GM23338 (cell line): ENCODE measurements at regions not wholly inside any gene's neighbourhood (a gene's known extent, or its start where the extent isn't known, plus 50 kb on each side); places are given as distances from the start of the nearest gene placed in this dataset.

Experiments
- ATAC-seq: fragments of 200-7000 bp; cut with Tn5 transposase; 3 replicates; pipeline ENCODE4 v1.9.1; 2020
- DNase-seq: peaks from one replicate; pipeline ENCODE4 v3.0.0-alpha.2; 2015; ENCODE audit warnings: low spot score
- H2AFZ ChIP-seq: fragments of 200-600 bp; sonication (generic); 2 replicates; pipeline ENCODE4 v1.8.0; 2016; ENCODE audit warnings: antibody characterized with exemption, mild to moderate bottlenecking, moderate library complexity
- H3F3A ChIP-seq: fragments of 200-600 bp; sonication (generic); replicated peaks from 2 replicates; pipeline ENCODE4 v1.8.0; 2017; ENCODE audit warnings: antibody characterized with exemption, mixed run types, low read depth
- H3K27ac ChIP-seq: fragments of 200-600 bp; sonication (generic); 2 replicates; pipeline ENCODE4 v1.6.1; 2016; ENCODE audit warnings: low read depth
- H3K27me3 ChIP-seq: fragments of 200-600 bp; sonication (generic); 2 replicates; pipeline ENCODE4 v1.8.0; 2016; ENCODE audit warnings: mild to moderate bottlenecking, mixed run types, moderate library complexity; ENCODE audit not compliant: insufficient read depth
- H3K36me3 ChIP-seq: fragments of 200-600 bp; sonication (generic); 2 replicates; pipeline ENCODE4 v1.8.0; 2016; ENCODE audit warnings: mild to moderate bottlenecking; ENCODE audit not compliant: insufficient read depth
- H3K4me1 ChIP-seq: fragments of 200-600 bp; sonication (generic); 2 replicates; pipeline ENCODE4 v1.8.0; 2016; ENCODE audit warnings: mild to moderate bottlenecking, moderate library complexity; ENCODE audit not compliant: insufficient read depth
- H3K4me2 ChIP-seq: fragments of 200-600 bp; sonication (generic); 2 replicates; pipeline ENCODE4 v1.7.1; 2017; ENCODE audit warnings: mixed run types
- H3K4me3 ChIP-seq: fragments of 200-600 bp; sonication (generic); 2 replicates; pipeline ENCODE4 v1.6.1; 2016; ENCODE audit warnings: mixed run types
- H3K79me2 ChIP-seq: fragments of 200-600 bp; sonication (generic); replicated peaks from 2 replicates; pipeline ENCODE4 v1.8.0; 2017; ENCODE audit warnings: mild to moderate bottlenecking; ENCODE audit not compliant: insufficient read depth
- H3K9me2 ChIP-seq: fragments of 200-600 bp; sonication (generic); 2 replicates; pipeline ENCODE4 v1.8.0; 2017; ENCODE audit not compliant: insufficient read depth
- H4K20me1 ChIP-seq: fragments of 200-600 bp; sonication (generic); replicated peaks from 2 replicates; pipeline ENCODE4 v1.8.0; 2017; ENCODE audit warnings: mild to moderate bottlenecking; ENCODE audit not compliant: insufficient read depth
- H3K27ac Mint-ChIP-seq: 2 replicates; pipeline ENCODE4 v1.8.0; 2020; ENCODE audit warnings: inconsistent platforms, mild to moderate bottlenecking, moderate library complexity, mixed read lengths
- H3K27me3 Mint-ChIP-seq: 3 replicates; pipeline ENCODE4 v1.8.0; 2022; ENCODE audit warnings: low read depth, mild to moderate bottlenecking, moderate library complexity, mixed read lengths, inconsistent platforms; ENCODE audit not compliant: insufficient read depth, poor library complexity
- H3K36me3 Mint-ChIP-seq: 3 replicates; pipeline ENCODE4 v1.8.0; 2021; ENCODE audit warnings: low read depth, mild to moderate bottlenecking, inconsistent platforms, moderate library complexity, mixed read lengths
- H3K4me1 Mint-ChIP-seq: 3 replicates; pipeline ENCODE4 v1.8.0; 2020; ENCODE audit warnings: mild to moderate bottlenecking, inconsistent platforms, mixed read lengths
- H3K4me3 Mint-ChIP-seq: 3 replicates; pipeline ENCODE4 v1.8.0; 2021; ENCODE audit warnings: moderate library complexity, mild to moderate bottlenecking, inconsistent platforms, mixed read lengths
- H3K9me3 Mint-ChIP-seq: 3 replicates; pipeline ENCODE4 v1.8.0; 2020; ENCODE audit warnings: moderate library complexity, mild to moderate bottlenecking, inconsistent platforms, mixed read lengths
- ETS1 ChIP-seq: IDR thresholded peaks from 2 replicates; pipeline ENCODE4 v1.6.1; 2016; ENCODE audit warnings: antibody characterized with exemption
- EZH2 ChIP-seq: fragments of 200-600 bp; sonication (generic); IDR thresholded peaks from one replicate; pipeline ENCODE4 v1.8.0; 2017; ENCODE audit warnings: antibody characterized with exemption, mild to moderate bottlenecking, low read depth; ENCODE audit not compliant: unreplicated experiment
- EZH2phosphoT487 ChIP-seq: fragments of 200-600 bp; sonication (generic); IDR thresholded peaks from one replicate; pipeline ENCODE4 v1.8.1; 2018; ENCODE audit warnings: antibody characterized with exemption; ENCODE audit not compliant: unreplicated experiment
- JUNB ChIP-seq: IDR thresholded peaks from one replicate; pipeline ENCODE4 v1.6.1; 2016; ENCODE audit warnings: antibody characterized with exemption; ENCODE audit not compliant: unreplicated experiment
- NANOG ChIP-seq: IDR thresholded peaks from 2 replicates; pipeline ENCODE4 v1.6.1; 2016; ENCODE audit warnings: antibody characterized with exemption, borderline replicate concordance
- POLR2AphosphoS5 ChIP-seq: IDR thresholded peaks from 2 replicates; pipeline ENCODE4 v1.6.1; 2016; ENCODE audit warnings: antibody characterized with exemption, low read depth
- ZNF331 ChIP-seq: fragments of 250-450 bp; sonication (Bioruptor Pico); IDR thresholded peaks from 2 replicates; pipeline ENCODE4 v1.5.0; 2020; ENCODE audit warnings: low read depth, mild to moderate bottlenecking, moderate library complexity
- TF ChIP-seq, protein P1 (sequence below): fragments of 250-450 bp; sonication (Bioruptor Pico); IDR thresholded peaks from 2 replicates; pipeline ENCODE4 v1.5.0; 2020; ENCODE audit warnings: mild to moderate bottlenecking, moderate library complexity
- TF ChIP-seq, protein P2 (sequence below), 2 experiments: fragments of 200-600 bp in 1 of 2; sonication (generic) in 1 of 2; conservative IDR thresholded peaks; 2 replicates each; pipeline versions ENCODE4 v1.5.1 to v1.6.1; 2016 to 2017; ENCODE audit warnings: antibody characterized with exemption in 2 of 2, low read depth in 2 of 2, mild to moderate bottlenecking in 2 of 2, moderate library complexity in 1 of 2

DNA sequence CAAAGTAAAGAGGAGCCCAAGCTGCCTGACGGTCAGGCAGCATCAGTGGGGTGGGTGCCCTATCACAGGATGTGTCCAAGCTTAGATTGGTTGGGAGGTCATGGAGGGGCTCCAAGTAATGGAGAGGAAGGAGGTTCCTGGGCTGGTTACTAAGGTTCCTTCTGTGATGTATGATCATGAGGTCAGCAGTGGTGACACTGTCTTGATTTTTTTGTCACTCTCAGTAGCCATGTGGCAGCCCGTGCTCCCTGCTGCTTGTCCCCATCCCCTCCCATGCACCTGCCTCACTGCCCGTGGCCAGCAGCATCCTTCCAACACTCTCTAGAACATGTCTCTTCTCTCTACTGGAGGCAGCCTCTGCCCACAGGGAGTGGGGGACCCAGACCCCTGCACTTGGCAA is 261.7 kb downstream of the TLE3 start (continued):
- TF ChIP-seq, protein P1, sequence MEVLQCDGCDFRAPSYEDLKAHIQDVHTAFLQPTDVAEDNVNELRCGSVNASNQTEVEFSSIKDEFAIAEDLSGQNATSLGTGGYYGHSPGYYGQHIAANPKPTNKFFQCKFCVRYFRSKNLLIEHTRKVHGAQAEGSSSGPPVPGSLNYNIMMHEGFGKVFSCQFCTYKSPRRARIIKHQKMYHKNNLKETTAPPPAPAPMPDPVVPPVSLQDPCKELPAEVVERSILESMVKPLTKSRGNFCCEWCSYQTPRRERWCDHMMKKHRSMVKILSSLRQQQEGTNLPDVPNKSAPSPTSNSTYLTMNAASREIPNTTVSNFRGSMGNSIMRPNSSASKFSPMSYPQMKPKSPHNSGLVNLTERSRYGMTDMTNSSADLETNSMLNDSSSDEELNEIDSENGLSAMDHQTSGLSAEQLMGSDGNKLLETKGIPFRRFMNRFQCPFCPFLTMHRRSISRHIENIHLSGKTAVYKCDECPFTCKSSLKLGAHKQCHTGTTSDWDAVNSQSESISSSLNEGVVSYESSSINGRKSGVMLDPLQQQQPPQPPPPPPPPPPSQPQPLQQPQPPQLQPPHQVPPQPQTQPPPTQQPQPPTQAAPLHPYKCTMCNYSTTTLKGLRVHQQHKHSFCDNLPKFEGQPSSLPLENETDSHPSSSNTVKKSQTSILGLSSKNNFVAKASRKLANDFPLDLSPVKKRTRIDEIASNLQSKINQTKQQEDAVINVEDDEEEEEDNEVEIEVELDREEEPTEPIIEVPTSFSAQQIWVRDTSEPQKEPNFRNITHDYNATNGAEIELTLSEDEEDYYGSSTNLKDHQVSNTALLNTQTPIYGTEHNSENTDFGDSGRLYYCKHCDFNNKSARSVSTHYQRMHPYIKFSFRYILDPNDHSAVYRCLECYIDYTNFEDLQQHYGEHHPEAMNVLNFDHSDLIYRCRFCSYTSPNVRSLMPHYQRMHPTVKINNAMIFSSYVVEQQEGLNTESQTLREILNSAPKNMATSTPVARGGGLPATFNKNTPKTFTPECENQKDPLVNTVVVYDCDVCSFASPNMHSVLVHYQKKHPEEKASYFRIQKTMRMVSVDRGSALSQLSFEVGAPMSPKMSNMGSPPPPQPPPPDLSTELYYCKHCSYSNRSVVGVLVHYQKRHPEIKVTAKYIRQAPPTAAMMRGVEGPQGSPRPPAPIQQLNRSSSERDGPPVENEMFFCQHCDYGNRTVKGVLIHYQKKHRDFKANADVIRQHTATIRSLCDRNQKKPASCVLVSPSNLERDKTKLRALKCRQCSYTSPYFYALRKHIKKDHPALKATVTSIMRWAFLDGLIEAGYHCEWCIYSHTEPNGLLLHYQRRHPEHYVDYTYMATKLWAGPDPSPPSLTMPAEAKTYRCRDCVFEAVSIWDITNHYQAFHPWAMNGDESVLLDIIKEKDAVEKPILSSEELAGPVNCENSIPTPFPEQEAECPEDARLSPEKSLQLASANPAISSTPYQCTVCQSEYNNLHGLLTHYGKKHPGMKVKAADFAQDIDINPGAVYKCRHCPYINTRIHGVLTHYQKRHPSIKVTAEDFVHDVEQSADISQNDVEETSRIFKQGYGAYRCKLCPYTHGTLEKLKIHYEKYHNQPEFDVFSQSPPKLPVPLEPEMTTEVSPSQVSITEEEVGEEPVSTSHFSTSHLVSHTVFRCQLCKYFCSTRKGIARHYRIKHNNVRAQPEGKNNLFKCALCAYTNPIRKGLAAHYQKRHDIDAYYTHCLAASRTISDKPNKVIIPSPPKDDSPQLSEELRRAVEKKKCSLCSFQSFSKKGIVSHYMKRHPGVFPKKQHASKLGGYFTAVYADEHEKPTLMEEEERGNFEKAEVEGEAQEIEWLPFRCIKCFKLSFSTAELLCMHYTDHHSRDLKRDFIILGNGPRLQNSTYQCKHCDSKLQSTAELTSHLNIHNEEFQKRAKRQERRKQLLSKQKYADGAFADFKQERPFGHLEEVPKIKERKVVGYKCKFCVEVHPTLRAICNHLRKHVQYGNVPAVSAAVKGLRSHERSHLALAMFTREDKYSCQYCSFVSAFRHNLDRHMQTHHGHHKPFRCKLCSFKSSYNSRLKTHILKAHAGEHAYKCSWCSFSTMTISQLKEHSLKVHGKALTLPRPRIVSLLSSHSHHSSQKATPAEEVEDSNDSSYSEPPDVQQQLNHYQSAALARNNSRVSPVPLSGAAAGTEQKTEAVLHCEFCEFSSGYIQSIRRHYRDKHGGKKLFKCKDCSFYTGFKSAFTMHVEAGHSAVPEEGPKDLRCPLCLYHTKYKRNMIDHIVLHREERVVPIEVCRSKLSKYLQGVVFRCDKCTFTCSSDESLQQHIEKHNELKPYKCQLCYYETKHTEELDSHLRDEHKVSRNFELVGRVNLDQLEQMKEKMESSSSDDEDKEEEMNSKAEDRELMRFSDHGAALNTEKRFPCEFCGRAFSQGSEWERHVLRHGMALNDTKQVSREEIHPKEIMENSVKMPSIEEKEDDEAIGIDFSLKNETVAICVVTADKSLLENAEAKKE (CRISPR knock-in tag), result no peak
- TF ChIP-seq JUNB, result no peak
- no peak for TF ChIP-seq ETS1
- TF ChIP-seq POLR2AphosphoS5, result no peak
- no peak for TF ChIP-seq EZH2phosphoT487
- TF ChIP-seq NANOG, result no peak

- Mint-ChIP-seq H3K9me3 (no peaks in the 10 kb centered on the region), H3K27ac (no peak overlapping the region), H3K27me3 (peaks cover 7% of the 10 kb centered on the region), H3K4me1 (peaks cover 5% of the 10 kb centered on the region; the same call in 1 of the 3 replicates), H3K4me3 (no peak overlapping the region), H3K36me3 (no peaks in the 10 kb centered on the region)
- no peaks in the 10 kb centered on the region for H3K27me3 ChIP-seq
- no peak for TF ChIP-seq EZH2
- no peak for TF ChIP-seq POLR2AphosphoS5
- TF ChIP-seq, protein P2, sequence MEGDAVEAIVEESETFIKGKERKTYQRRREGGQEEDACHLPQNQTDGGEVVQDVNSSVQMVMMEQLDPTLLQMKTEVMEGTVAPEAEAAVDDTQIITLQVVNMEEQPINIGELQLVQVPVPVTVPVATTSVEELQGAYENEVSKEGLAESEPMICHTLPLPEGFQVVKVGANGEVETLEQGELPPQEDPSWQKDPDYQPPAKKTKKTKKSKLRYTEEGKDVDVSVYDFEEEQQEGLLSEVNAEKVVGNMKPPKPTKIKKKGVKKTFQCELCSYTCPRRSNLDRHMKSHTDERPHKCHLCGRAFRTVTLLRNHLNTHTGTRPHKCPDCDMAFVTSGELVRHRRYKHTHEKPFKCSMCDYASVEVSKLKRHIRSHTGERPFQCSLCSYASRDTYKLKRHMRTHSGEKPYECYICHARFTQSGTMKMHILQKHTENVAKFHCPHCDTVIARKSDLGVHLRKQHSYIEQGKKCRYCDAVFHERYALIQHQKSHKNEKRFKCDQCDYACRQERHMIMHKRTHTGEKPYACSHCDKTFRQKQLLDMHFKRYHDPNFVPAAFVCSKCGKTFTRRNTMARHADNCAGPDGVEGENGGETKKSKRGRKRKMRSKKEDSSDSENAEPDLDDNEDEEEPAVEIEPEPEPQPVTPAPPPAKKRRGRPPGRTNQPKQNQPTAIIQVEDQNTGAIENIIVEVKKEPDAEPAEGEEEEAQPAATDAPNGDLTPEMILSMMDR (conservative IDR thresholded peaks at IDR 0.05; ENCODE audit: low read depth in 2 of 2), result peak in 1 of 2 experiments; percentile 31; a peak in 1 of 4 replicates
- TF ChIP-seq ZNF331 (CRISPR knock-in tag), result no peak
- H3K27ac ChIP-seq, result no peak overlapping the region
- H3F3A ChIP-seq, result no peaks in the 10 kb centered on the region
- no peaks in the 10 kb centered on the region for H3K9me2 ChIP-seq
- no peak for ATAC-seq
- H4K20me1 ChIP-seq, result no peaks in the 10 kb centered on the region
- H3K36me3 ChIP-seq, result no peaks in the 10 kb centered on the region
- no peak overlapping the region for H2AFZ ChIP-seq
- H3K4me3 ChIP-seq, result no peak overlapping the region
- DNase-seq, result no peak
- H3K79me2 ChIP-seq, result no peaks in the 10 kb centered on the region
- no peak overlapping the region for H3K4me2 ChIP-seq
- H3K4me1 ChIP-seq, result no peaks in the 10 kb centered on the region
These were observed 261.0 kb downstream of the TLE3 start for GRCh38 chr15:69836526-69837230.
